NCI-H748 treated with DMSO at 0.1 percent for 48 hours (cell line): ENCODE measurements at regions not wholly inside any gene's neighbourhood (a gene's known extent, or its start where the extent isn't known, plus 50 kb on each side); places are given as distances from the start of the nearest gene placed in this dataset.

Experiments
- DNase-seq: peaks from one replicate; lab custom pipeline; 2025; lab: John Stamatoyannopoulos, UW

DNA sequence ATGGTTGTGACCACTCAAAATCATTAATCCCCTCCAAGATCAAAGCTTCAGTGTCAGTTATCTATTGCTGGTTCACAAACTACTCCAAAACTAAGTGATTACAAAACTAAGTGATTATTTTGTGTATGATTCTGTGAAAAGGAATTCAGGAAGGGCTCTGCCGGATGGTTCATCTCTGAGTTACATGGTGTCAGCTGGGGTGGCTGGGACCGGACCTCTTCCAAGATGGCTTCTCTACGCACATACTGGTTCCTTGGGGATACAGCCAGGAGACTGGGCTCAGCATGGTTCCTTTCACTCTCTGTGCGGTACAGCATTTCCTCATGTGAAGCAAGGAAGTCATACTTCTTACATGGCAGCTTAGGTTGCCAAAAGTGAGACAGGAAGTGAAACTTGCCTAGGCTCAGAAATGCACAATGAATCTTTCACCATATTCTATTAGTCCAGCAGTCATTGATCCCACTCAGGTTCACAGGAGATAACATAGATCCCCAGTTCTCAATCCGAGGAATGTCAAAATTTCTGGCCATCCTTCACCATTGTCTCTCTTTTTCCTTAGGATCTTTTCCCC is 97.9 kb upstream of the IRX6 start:
- DNase-seq, result no peak

DNA sequence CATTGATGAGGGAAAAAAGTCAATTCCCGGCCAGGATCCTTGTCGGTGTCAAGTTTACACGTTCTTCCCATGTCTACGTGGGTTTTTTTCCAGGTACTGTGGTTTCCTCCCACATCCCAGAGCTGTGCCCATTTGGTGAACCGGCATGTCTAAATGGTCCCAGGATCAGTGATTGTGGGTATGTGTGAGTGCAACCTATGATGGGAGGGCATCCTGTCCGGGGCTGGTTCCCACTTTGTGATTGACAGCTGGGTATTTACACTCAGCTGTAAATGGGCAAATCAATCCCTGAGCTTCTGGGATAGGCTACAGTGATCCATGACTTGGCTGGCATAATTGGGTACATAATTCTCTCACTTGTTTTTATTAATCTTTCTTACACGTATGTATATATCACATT is 91.2 kb upstream of the IRX6 start:
- no peak for DNase-seq

DNA sequence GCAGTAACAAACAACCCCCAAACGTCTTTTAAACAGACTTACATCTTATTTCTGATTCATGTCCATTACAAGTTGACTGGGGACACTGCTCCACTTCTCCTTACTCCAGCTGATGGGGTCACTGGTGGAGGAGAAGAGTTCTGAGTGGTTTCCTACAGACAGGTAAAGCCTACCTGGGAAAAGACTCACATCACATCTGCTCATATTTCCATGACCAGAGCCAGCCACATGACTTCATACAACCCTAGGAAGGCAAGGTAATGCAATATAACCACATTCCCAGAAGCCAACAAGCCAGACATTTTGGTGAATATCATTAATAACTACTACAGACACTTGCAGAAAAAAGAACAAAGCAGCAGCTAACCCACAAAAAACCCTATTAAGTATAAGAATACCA is 90.5 kb upstream of the IRX6 start:
- DNase-seq, result no peak

DNA sequence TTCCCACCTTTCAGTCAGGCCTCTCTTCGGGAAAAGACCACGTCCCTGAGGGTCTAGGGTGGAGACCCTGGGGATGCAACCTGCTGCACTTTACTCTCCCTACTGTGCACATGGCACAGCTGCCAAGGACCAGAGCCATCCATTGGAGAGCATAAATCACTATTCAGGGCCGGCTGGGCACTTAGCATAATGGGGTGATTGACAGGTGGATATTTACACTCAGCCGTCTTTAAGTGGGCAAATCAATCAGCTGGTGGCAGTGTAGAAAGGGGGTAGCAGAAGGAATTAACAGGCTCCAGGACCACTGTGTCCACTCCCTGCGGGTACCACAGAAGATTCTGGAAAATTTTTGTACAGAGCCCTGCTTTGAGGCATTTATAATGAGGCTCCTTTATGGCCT is 87.3 kb upstream of the IRX6 start:
- DNase-seq, result no peak

- no peak for DNase-seq
Observed at GRCh38 chr16:55239723-55240122, 84.3 kb upstream of the IRX6 start.

- DNase-seq, result peak; percentile 33
Observed at GRCh38 chr16:55240888-55241287, 83.1 kb upstream of the IRX6 start.

GRCh38 chr16:55242667-55243066 is 81.3 kb upstream of the IRX6 start:
- no peak for DNase-seq

GRCh38 chr16:55248058-55248457 is 75.9 kb upstream of the IRX6 start:
- DNase-seq, result no peak

DNA sequence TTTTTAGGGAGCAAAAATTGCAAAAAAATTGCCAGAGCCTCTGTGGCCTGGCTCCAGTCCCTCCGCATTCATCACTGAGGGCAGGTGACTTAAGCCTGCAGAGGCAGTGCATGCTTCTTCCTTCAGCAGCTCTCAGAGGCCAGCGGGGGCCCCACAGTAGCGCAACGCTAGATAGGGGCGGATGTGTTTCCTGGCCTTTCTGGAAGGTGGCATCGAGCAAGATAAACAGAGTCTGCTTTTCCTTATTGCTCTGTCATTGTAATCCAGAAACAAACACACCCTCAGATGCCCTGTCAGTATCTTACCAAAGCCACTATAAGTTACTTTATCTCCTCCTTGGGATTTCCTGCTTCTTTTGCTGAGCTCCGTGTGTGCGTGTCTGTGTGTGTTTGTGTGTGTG is 75.5 kb upstream of the IRX6 start:
- no peak for DNase-seq

DNA sequence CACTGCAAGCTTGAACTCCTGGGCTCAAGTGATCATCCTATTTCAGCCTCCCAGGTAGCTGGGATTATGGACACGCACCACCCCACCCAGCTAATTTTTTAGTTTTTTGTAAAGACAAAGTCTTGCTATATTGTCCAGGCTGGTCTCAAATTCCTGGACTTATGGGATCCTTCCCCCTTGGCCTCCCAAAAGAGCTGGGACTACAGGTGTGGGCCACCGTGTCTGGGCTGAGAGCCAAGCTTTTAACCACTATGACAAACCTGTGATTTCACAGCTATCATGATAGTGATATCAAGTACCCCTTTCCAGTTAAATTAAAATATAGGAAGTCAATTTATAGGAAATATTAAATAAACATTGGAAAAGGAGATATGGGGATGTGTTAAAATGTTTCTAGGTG is 74.6 kb upstream of the IRX6 start:
- DNase-seq, result no peak

- DNase-seq, result no peak
Observed at GRCh38 chr16:55249936-55250335, 74.1 kb upstream of the IRX6 start.

DNA sequence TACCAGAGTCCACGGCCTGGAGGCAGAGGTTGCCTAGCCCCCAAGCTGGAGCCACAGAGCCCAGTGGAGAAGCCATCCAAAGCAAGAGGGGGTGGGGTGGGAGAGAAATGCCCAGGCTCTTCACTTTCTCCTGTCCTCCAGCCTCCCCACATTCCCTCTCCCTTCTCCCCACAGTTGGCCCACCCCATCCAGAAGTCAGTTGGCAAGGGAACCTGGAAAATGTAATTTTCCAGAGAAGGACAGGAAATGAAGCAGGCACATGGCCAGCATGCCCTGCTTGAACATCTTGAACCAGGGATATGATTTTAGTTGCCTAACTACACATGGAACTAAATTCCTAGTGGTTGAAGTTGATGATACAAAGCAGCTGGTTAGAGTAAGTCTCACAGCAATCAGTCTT is 73.3 kb upstream of the IRX6 start:
- DNase-seq, result no peak

GRCh38 chr16:55251151-55251550 is 72.9 kb upstream of the IRX6 start:
- DNase-seq, result no peak

- DNase-seq, result no peak
Observed at GRCh38 chr16:55252577-55252976, 71.4 kb upstream of the IRX6 start.

DNA sequence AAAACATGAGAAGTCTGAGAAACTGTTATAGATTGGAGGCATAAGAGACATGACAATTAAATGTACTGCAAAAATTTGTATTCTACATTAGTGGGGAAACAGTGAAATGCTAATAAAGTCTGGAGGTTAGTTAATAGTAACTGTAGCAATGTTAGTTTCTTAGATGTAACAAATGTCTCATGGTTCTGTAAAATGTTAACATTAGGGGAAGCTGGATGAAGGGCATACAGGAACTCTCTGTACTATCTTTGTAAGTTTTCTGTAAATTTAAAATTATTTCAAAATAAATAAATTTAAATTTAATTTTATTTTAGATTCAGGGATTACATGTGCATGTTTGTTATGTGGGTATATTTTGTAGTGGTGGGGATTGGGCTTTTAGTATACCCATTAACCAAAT is 70.0 kb upstream of the IRX6 start:
- no peak for DNase-seq

GRCh38 chr16:55255733-55256282 is 68.2 kb upstream of the IRX6 start:
- DNase-seq, result no peak

DNA sequence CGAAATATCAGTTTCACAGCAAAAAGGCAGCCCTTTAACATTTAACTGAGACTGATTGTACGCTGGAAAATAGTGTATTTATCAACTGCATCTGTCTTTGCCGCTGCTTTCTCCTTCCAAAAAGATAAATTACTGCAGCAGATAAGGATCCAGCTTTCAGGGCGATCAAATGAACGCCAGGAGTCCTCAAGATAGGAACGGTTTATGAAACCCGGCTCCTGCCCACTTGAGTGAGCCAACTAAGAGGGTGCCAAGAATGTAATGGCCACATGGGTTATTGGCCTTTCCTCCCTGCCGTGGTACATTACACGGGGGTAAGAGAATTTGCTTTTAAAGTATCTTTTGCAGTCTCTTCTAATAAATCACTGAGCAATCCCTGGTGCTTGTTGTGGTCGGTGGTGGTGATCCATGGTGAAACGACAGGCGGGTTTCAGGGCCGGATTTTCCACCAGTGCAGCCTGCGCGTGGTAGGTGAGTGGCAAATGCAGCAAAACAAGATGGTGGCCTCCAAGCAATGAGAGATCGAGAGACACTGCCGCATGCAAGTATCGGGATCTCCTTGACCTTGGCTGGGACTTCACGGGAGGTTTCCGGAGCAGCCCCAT is 67.5 kb upstream of the IRX6 start:
- no peak for DNase-seq

DNA sequence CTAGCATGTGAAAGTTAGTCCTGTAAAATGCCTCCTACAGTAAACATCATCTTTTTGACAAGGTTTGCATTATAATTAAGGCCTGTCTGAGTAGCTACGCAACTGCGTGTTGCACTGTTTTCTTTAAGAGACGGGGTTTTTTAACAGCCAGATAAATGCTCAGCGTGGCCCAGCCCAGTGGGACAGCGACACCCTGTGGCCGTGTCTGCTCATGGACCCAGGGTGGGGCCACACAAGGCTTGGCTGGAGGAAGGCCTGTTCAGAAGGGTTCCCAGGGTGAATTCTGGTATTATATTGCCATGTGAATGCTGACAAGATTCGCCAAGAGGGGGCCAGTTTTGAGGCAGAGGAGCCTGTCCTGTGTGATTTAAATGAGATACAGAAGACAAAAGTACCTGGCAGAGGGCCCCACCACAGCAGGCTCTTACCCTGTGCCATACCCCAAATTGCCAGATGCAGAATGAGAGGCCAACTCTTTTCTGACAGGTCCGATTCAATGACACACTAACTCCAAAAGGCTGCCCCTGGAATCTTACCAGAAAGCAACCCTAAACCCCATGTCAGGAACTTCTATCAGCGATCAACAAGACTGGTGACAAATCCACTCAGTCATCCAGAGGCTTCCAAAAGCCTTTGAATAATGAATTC is 65.9 kb upstream of the IRX6 start:
- DNase-seq, result no peak

DNA sequence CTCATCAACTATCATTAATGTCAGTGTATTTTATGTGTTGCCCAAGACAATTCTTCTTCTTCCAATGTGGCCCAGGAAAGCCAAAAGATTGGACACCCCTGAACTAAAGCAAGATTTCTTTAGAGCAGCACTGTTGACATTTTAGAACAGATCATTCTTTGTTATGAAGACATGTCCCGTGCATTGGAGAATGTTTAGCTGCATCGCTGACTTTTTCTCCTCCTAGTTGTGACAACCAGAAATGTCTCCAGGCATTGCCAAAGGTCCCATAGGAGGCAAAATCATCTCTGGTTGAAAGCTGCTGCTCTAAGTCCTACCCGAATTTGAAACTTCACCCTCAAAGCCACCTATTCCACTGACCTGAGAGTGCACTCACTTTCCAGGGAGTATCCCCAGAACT is 62.7 kb upstream of the IRX6 start:
- no peak for DNase-seq

DNA sequence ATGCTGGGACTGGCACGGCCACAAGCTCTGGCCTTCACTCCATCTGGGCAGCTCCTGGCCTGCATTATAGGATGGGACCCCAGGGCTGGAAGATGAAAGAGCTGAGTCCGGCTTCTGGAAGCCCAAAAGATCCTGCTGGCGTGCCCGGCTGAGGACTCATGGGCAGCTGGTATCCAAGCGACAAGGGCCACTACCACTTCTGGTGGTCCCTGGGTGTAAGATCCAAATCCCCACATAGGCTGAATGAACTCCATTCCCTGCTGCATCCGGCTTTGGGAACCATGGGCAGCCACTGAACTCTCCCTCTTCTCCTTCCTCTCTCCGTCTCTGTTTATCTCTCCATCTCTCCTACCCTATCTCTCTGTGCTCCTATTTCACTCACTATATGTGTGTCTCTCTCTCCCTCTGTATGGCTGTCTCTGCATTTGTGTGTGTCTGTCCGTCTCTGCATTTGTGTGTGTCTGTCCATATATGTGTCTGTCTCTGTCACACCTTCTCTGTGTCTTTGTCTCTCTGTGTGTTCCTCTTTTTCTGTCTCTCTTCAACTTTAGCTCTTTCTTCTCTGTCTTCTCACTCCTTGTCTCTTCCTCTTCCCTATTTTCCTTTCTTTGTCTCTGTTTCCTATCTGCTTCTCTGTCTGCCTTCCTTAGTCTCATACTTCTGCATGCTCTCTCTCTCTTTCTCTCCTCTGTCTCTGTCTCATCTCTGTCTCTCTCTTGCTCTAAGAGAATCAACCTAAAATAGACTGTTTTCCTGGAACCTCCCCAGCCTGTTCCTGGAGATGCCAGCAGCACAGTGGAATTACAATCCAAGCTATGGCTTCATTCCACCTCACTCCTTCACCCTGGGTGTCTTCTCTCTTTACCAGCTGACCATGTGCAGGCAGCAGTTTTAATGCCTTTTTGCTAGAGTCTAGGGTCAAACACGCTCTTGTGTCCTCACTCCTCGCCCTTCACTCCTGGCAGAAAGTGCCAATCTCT is 60.4 kb upstream of the IRX6 start:
- DNase-seq, result no peak

- DNase-seq, result peak; percentile 48
Observed at GRCh38 chr16:55264949-55265348, 59.1 kb upstream of the IRX6 start.

DNA sequence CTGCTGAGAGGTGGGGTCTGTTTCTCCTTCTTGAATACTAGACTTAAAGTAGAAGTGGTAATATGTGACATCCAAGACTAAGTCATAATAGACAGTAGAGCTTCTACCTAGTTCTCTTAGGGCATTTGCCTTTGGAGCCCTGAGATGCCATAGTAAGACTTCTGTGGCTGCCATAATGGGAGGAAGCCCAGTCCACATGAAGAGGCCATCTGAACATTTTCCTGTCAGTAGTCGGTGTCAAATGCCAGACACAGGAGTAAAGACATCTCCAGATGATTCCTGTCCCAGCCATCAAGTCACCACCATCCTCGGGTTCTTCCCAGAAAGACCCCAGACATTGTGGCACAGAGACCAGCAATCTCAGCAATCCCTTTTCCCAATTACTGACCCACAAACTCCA is 58.1 kb upstream of the IRX6 start:
- no peak for DNase-seq
